DMS114 treated with DMSO at 0.1 percent for 48 hours (cell line): ENCODE measurements at regions not wholly inside any gene's neighbourhood (a gene's known extent, or its start where the extent isn't known, plus 50 kb on each side); places are given as distances from the start of the nearest gene placed in this dataset.
"Not testable (repeated sequence)": the region's sequence is repeated elsewhere in the genome, so short reads cannot be mapped to it uniquely, and the experiment has no call there.

Experiments
- DNase-seq: peaks from one replicate; lab custom pipeline; 2025; ENCODE audit not compliant: unreplicated experiment; lab: John Stamatoyannopoulos, UW

GRCh38 chr1:82366689-82367088 lies 566.0 kb downstream of the ADGRL2 start:
- no peak for DNase-seq

GRCh38 chr1:82359541-82359940 lies 558.8 kb downstream of the ADGRL2 start:
- DNase-seq = not testable (repeated sequence)

GRCh38 chr1:82358706-82359105 lies 558.0 kb downstream of the ADGRL2 start:
- DNase-seq = not testable (repeated sequence)

DNA sequence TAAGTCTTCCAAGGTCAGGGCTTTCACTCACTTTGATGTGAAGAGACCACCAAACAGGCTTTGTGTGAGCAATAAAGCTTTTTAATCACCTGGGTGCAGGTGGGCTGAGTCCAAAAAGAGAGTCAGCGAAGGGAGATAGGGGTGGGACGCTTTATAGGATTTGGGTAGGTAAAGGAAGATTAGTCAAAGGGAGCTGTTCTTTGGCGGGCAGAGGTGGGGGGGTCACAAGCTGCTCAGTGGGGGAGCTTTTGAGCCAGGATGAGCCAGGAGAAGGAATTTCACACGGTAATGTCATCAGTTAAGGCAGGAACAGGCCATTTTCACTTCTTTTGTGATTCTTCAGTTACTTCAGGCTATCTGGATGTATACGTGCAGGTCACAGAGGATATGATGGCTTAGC lies 553.8 kb downstream of the ADGRL2 start:
- not testable (repeated sequence) for DNase-seq

GRCh38 chr1:82348487-82348886 lies 547.8 kb downstream of the ADGRL2 start:
- DNase-seq = no peak

DNA sequence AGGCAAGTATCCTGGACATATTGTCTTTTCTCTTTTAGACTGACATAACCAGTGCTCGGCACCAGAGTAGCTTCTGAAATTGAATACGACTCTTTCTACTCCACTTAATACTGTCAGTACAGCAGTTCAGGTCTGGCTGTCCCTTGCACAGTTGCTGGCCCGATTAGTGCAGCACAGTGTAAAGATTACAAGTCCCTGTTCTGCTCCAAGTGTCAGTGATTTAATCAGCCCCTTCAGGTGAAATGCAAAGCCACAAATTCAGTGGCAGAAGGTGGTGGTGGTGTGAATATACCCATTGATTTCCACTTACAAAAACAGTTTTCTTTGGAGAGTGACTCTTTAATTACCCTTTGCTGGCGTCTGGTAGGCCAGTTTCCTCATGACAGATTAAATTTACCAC lies 545.4 kb downstream of the ADGRL2 start:
- no peak for DNase-seq

GRCh38 chr1:82343381-82343780 lies 542.6 kb downstream of the ADGRL2 start:
- no peak for DNase-seq

- DNase-seq = no peak
Measured at GRCh38 chr1:82337635-82338034, 536.9 kb downstream of the ADGRL2 start.

DNA sequence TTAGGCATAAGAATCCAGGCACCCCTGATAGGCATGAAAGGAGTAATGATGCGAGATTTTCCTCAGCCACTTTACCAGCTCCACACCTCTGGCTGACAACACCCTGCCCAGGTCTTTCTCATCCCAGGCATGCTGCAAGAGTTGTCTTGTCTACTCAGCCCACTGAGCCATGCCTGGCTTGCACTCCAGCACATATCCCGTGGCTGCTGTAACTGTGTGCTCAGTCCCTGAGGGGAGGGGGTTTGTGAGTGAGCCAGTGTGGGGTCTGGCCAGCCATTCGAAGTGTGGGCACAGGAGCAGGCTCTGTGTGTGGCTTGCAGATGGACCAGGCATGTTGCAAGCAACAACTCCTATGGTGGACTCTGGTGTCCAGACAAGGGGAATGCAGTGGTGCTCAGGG lies 529.6 kb downstream of the ADGRL2 start:
- DNase-seq = no peak

DNA sequence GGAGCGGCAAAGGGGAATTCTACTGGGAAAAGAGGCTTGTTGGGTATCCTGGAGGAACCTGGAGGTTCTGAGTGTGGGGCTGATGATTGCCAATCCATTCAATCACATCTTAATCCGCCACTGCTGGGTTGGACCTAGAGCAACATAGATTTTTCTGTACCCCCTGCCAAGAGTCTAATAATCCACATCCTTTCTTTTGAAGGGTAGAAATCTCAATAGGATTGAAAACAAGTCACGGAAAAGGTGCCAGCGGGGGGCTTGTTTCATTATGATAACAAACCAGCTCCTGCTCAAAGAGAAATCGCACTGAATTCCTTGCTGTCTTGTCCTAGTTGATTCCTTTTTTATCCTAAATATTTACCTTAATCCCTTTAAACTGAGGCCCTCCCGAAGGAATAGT lies 528.5 kb downstream of the ADGRL2 start:
- DNase-seq = no peak

GRCh38 chr1:82323144-82323841 lies 522.6 kb downstream of the ADGRL2 start:
- no peak for DNase-seq

- DNase-seq = no peak
Measured at GRCh38 chr1:82321794-82322193, 521.1 kb downstream of the ADGRL2 start.

DNA sequence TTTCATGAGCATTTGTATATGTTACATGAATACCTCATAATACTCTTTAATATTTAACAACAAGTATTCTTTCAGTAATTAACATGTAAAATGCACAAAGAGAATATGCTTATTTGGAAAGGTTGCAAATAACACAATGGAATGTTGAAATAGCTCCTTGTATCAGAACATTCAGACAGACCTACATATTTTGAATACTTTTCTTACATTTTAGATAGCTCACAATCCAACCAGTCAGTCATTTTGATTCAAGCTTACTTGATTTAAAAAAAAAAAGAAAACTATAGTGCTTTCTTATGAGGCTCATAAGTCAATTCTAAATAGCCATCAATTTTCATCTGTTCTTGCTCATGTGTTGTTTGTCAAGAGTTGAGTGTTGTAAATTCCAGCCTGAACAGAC lies 518.8 kb downstream of the ADGRL2 start:
- no peak for DNase-seq

DNA sequence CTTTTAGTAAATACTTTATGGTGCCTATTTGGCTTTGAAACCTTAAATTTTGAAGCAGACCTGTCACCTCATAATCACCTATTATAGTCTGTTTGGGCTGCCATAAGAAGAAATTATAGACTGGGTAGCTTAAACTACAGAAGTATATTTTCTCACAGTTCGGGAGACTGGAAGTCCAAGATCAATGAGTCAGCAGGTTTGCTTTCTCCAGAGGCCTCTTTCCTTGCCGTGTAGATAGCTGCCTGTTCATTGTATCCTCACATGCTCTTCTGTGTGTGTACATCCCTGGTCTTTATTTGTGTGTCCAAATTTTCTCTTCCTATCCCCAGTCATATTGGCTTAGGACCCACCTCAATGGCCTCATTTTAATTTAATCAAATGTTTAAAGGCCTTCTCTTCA lies 518.2 kb downstream of the ADGRL2 start:
- no peak for DNase-seq

GRCh38 chr1:82318265-82318664 lies 517.5 kb downstream of the ADGRL2 start:
- DNase-seq = no peak

DNA sequence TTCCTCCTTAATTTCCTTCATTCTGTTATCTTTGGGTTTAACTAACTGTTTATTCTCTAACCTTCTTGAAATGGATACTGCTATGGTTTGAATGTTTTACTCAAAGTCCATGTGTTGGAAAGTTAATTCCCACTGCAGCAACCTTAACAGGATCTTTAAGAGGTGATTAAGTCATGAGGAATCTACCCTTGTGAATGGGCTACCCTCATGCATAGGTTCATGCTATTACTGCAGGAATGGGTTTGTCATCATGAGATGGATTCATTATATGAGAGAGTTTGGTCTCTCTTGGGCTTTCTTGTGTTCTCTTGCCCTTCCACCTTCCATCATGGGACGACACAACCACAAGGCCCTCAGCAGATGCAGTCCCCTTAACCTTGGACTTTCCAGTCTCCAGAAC lies 516.9 kb downstream of the ADGRL2 start:
- no peak for DNase-seq

DNA sequence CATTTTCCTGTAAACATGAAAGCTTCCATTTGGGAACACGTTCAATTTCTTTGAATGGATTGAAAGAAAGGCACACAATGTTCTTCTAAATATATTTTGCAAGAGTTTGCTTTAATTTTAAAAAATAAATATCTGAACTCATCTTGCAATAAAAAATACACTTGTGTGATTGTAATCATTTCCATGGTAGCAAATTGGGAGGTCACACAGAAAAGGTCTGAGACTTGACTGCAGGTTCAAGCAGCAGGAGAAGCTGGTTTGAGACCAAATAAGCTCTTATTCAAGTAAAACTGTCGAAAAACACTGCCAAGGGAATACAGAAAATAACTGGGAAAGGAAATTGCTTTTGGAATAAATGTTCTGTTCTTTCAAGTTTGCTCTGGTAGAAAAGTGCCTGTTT lies 498.9 kb downstream of the ADGRL2 start:
- no peak for DNase-seq

DNA sequence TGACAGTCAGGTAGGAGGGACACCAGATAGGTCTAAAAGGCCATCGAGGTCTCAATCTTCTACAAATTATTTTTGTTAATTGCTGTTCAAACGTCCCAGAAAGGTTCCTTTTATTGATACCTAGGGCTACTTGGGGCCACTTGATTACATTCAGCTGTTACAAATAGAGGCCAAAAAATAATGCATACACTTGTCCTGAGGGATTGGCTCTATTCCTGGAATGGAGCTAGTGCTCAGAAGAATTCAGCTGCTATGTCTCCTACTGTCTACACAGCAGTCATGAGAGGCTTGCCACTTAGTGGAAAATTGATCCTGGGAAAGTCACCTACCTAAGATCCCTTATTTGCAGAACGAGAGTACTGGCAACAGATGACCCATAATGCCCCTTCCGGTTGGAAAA lies 498.3 kb downstream of the ADGRL2 start:
- DNase-seq = no peak

DNA sequence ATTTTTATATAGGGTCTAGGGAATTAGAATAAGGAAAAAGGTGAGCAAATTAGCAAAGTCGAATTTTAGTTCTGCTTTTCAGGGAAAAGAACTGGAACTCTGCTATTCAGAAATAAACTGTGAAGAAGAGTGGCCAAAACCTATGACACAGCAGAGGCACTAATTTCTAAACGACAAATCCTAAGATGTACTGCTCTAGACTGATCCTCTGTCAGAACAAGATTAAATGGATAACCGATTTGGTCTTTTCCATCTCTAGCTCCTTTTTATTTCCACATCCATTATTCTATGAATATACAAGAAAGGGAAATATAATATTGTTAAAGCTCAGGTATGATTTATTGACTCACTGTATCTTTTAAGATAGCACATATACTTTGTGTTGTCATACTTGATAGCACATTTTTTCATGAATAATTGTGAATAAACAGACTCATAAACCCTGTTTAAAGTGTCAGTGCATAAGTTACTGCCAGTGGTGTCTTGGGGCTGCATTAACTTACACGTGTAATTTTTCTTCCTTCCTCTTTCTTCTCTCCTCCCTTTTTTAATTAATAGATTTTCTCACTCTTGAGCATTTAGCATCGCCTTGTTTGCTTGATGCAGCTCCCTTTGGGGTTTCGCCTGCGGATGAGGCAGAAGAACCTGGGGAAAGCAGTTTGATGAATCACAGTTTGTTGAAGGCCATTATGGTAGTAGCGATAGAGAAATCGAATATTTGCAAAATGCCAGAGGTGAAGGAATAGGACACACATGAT lies 496.6 kb downstream of the ADGRL2 start:
- no peak for DNase-seq

GRCh38 chr1:82287556-82287955 lies 486.8 kb downstream of the ADGRL2 start:
- DNase-seq = no peak

GRCh38 chr1:82284213-82284612 lies 483.5 kb downstream of the ADGRL2 start:
- DNase-seq = no peak

DNA sequence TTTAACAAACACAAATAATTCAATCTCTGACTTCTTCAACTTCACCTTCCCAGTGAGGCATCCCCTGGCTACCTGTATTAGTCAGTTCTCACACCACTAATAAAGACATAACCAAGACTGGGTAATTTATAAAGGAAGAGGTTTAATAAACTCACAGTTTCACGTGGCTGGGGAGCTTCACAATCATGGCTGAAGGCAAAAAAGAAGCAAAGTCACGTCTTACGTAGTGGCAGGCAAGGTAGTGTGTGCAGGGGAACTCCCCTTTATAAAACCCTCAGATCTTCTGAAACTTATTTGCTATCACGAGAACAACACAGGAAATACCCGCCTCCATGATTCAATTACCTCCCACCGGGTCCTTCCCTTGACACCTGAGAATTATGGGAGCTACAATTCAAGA lies 478.5 kb downstream of the ADGRL2 start:
- no peak for DNase-seq

DNA sequence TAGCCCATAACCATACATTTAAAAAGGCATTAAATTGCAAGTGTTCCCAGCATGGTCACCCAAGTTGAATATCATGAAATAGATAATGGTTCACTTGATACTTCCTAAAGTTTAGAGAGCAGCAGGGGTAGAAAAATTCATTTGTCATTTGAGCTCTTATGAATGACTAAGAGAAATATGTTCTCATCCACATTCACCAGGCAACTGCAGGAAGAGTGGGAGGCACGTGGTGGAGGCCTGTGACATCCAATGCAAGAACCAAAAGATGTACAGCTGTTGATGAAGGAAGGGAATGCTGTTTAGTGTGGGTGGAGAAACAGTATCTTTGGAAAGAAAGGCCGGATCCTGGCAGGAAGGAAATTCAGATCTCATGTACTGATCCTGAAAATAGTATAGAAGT lies 473.1 kb downstream of the ADGRL2 start:
- no peak for DNase-seq
